Calu3 (cell line): ENCODE measurements at regions not wholly inside any gene's neighbourhood (a gene's known extent, or its start where the extent isn't known, plus 50 kb on each side); places are given as distances from the start of the nearest gene placed in this dataset.
A peak's percentile ranks its signal among the peaks of the same experiment; 100 is the strongest.

Experiments used
- BruUV-seq: library from RNA; stranded (reverse); fragments of 400-500 nt; replicated peaks from 2 replicates; lab custom pipeline; 2021; lab: Mats Ljungman, UMichigan
- CTCF ChIA-PET: fragments of 300-600 bp; sonication (Branson Sonifier 250); formaldehyde crosslinking; loops from one replicate; lab custom pipeline; 2022; ENCODE audit warnings: antibody characterized with exemption; lab: Charles Lee
- DNase-seq: peaks from one replicate; pipeline ENCODE4 v3.0.0; 2022
- H3K27ac Mint-ChIP-seq: one replicate; pipeline ENCODE4 v1.8.0; 2022; ENCODE audit warnings: mixed read lengths; ENCODE audit not compliant: unreplicated experiment
- H3K27me3 Mint-ChIP-seq: one replicate; pipeline ENCODE4 v1.8.0; 2022; ENCODE audit warnings: mixed read lengths; ENCODE audit not compliant: unreplicated experiment
- H3K36me3 Mint-ChIP-seq: one replicate; pipeline ENCODE4 v1.8.0; 2022; ENCODE audit warnings: mild to moderate bottlenecking, moderate library complexity, mixed read lengths; ENCODE audit not compliant: insufficient read depth, unreplicated experiment
- H3K4me1 Mint-ChIP-seq: one replicate; pipeline ENCODE4 v1.8.0; 2022; ENCODE audit warnings: mild to moderate bottlenecking, low read depth, mixed read lengths; ENCODE audit not compliant: unreplicated experiment
- H3K4me3 Mint-ChIP-seq: one replicate; pipeline ENCODE4 v1.8.0; 2022; ENCODE audit warnings: mild to moderate bottlenecking, low read depth, moderate library complexity, mixed read lengths; ENCODE audit not compliant: unreplicated experiment
- H3K9me3 Mint-ChIP-seq: one replicate; pipeline ENCODE4 v1.8.0; 2022; ENCODE audit warnings: low read depth, mixed read lengths; ENCODE audit not compliant: unreplicated experiment
- intact Hi-C: fragments of 100-400 bp; cut with micrococcal nuclease; formaldehyde crosslinking; loops from one replicate; pipeline ENCODE4 v1.10.0; 2022; ENCODE audit not compliant: unreplicated experiment
- TF ChIP-seq, protein P1 (sequence below): fragments of 200-600 bp; IDR thresholded peaks from one replicate; pipeline ENCODE4 v1.8.0; 2022; ENCODE audit warnings: antibody characterized with exemption; ENCODE audit not compliant: unreplicated experiment

- no peak for DNase-seq
- no peak overlapping the region for H3K4me3 Mint-ChIP-seq
- intact Hi-C loops, result loop anchor here (10.0 kb wide), 1 partner anchor 1120 kb away; no protein-coding TSS in a partner anchor
- CTCF ChIA-PET, result interaction anchor here (0.6 to 1.1 kb wide), 2 partner anchors 61 to 1803 kb away, joined by 5 to 6 read pairs; no protein-coding TSS in a partner anchor
- no TSS peak for BruUV-seq
- H3K4me1 Mint-ChIP-seq, result no peaks in the 10 kb centered on the region
- no peaks in the 10 kb centered on the region for H3K36me3 Mint-ChIP-seq
- H3K9me3 Mint-ChIP-seq, result no peaks in the 10 kb centered on the region
- H3K27me3 Mint-ChIP-seq, result peaks cover 12% of the 10 kb centered on the region
- no peak overlapping the region for H3K27ac Mint-ChIP-seq
- TF ChIP-seq, protein P1, sequence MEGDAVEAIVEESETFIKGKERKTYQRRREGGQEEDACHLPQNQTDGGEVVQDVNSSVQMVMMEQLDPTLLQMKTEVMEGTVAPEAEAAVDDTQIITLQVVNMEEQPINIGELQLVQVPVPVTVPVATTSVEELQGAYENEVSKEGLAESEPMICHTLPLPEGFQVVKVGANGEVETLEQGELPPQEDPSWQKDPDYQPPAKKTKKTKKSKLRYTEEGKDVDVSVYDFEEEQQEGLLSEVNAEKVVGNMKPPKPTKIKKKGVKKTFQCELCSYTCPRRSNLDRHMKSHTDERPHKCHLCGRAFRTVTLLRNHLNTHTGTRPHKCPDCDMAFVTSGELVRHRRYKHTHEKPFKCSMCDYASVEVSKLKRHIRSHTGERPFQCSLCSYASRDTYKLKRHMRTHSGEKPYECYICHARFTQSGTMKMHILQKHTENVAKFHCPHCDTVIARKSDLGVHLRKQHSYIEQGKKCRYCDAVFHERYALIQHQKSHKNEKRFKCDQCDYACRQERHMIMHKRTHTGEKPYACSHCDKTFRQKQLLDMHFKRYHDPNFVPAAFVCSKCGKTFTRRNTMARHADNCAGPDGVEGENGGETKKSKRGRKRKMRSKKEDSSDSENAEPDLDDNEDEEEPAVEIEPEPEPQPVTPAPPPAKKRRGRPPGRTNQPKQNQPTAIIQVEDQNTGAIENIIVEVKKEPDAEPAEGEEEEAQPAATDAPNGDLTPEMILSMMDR, result no peak
Observed at GRCh38 chr5:158014372-158014771, 155.4 kb upstream of the CLINT1 start.

GRCh38 chr5:158013939-158014338, 155.0 kb upstream of the CLINT1 start:
- Mint-ChIP-seq H3K27ac (no peak overlapping the region), H3K9me3 (no peaks in the 10 kb centered on the region), H3K4me1 (no peaks in the 10 kb centered on the region), H3K4me3 (no peak overlapping the region), H3K27me3 (peaks cover 12% of the 10 kb centered on the region), H3K36me3 (no peaks in the 10 kb centered on the region)
- DNase-seq, result peak; percentile 34
- TF ChIP-seq, protein P1, result no peak
- no TSS peak for BruUV-seq
- intact Hi-C loops, result loop anchor here (10.0 kb wide), 1 partner anchor 1121 kb away; no protein-coding TSS in a partner anchor
- CTCF ChIA-PET, result interaction anchor here (0.6 to 1.1 kb wide), 2 partner anchors 61 to 1802 kb away, joined by 5 to 6 read pairs; no protein-coding TSS in a partner anchor

DNA sequence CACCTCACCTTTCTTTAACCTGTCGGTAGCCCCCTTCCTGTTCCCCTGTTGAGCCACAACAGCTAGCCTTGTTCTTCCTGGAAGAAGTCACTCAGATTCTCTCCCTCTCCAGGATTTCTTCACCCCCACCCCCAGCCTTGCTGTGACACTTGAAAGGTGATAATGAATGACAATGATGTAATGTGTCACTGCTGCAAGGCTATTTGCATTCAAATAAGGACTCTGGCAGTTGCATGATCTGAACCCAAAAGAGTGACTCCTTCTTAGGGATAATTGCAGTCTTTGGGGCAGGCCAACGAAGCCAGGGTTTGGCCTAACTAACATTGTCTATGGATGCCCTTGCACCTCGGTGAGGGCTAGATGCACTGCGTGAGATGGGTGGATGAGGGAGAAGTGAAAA, 154.4 kb upstream of the CLINT1 start:
- Mint-ChIP-seq H3K27me3 (peaks cover 12% of the 10 kb centered on the region), H3K27ac (no peak overlapping the region), H3K4me3 (no peak overlapping the region), H3K4me1 (no peaks in the 10 kb centered on the region), H3K36me3 (no peaks in the 10 kb centered on the region), H3K9me3 (no peaks in the 10 kb centered on the region)
- CTCF ChIA-PET, result interaction anchor here (0.6 to 0.9 kb wide), 3 partner anchors 26 to 196 kb away, joined by 3 read pairs; no protein-coding TSS in a partner anchor
- TF ChIP-seq, protein P1, result no peak
- no TSS peak for BruUV-seq
- intact Hi-C loops, result loop anchor here (10.0 kb wide), 1 partner anchor 1121 kb away; no protein-coding TSS in a partner anchor
- no peak for DNase-seq

DNA sequence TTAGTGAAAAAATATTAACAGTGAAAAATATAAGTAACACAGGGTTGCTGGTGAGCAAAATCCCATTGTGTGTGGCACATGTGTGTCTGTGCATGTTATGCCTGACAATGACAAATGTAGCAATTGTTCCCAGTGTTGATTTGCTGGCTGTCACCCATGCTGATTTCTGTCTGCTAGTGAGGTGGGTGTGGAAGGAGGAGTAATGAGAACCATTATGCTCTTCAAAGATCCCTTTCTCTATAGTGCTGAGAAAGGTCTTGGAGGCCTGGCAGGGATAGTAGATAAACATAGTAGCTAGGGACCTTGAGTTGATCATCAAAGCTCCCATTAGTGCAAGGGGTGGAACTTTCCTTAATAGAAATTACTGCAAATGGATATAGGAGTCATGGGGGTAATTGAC, 152.5 kb upstream of the CLINT1 start:
- intact Hi-C loops, result loop anchor here (10.0 kb wide), 1 partner anchor 1123 kb away; no protein-coding TSS in a partner anchor
- CTCF ChIA-PET, result interaction anchor here (1.0 kb wide), 1 partner anchor 10 kb away, joined by 5 read pairs; no protein-coding TSS in a partner anchor
- Mint-ChIP-seq H3K9me3 (no peaks in the 10 kb centered on the region), H3K4me3 (no peak overlapping the region), H3K4me1 (no peaks in the 10 kb centered on the region), H3K36me3 (no peaks in the 10 kb centered on the region), H3K27ac (no peak overlapping the region), H3K27me3 (peaks cover under 1% of the 10 kb centered on the region)
- BruUV-seq, result no TSS peak
- no peak for DNase-seq
- TF ChIP-seq, protein P1, result no peak
